GM23338 (cell line): ENCODE measurements at regions not wholly inside any gene's neighbourhood (a gene's known extent, or its start where the extent isn't known, plus 50 kb on each side); places are given as distances from the start of the nearest gene placed in this dataset.

Experiments used
- ATAC-seq: fragments of 200-7000 bp; cut with Tn5 transposase; 3 replicates; pipeline ENCODE4 v1.9.1; 2020
- DNase-seq: peaks from one replicate; pipeline ENCODE4 v3.0.0-alpha.2; 2015; ENCODE audit warnings: low spot score
- H2AFZ ChIP-seq: fragments of 200-600 bp; sonication (generic); 2 replicates; pipeline ENCODE4 v1.8.0; 2016; ENCODE audit warnings: antibody characterized with exemption, mild to moderate bottlenecking, moderate library complexity
- H3F3A ChIP-seq: fragments of 200-600 bp; sonication (generic); replicated peaks from 2 replicates; pipeline ENCODE4 v1.8.0; 2017; ENCODE audit warnings: antibody characterized with exemption, mixed run types, low read depth
- H3K27ac ChIP-seq: fragments of 200-600 bp; sonication (generic); 2 replicates; pipeline ENCODE4 v1.6.1; 2016; ENCODE audit warnings: low read depth
- H3K27me3 ChIP-seq: fragments of 200-600 bp; sonication (generic); 2 replicates; pipeline ENCODE4 v1.8.0; 2016; ENCODE audit warnings: mild to moderate bottlenecking, mixed run types, moderate library complexity; ENCODE audit not compliant: insufficient read depth
- H3K36me3 ChIP-seq: fragments of 200-600 bp; sonication (generic); 2 replicates; pipeline ENCODE4 v1.8.0; 2016; ENCODE audit warnings: mild to moderate bottlenecking; ENCODE audit not compliant: insufficient read depth
- H3K4me1 ChIP-seq: fragments of 200-600 bp; sonication (generic); 2 replicates; pipeline ENCODE4 v1.8.0; 2016; ENCODE audit warnings: mild to moderate bottlenecking, moderate library complexity; ENCODE audit not compliant: insufficient read depth
- H3K4me2 ChIP-seq: fragments of 200-600 bp; sonication (generic); 2 replicates; pipeline ENCODE4 v1.7.1; 2017; ENCODE audit warnings: mixed run types
- H3K4me3 ChIP-seq: fragments of 200-600 bp; sonication (generic); 2 replicates; pipeline ENCODE4 v1.6.1; 2016; ENCODE audit warnings: mixed run types
- H3K79me2 ChIP-seq: fragments of 200-600 bp; sonication (generic); replicated peaks from 2 replicates; pipeline ENCODE4 v1.8.0; 2017; ENCODE audit warnings: mild to moderate bottlenecking; ENCODE audit not compliant: insufficient read depth
- H3K9me2 ChIP-seq: fragments of 200-600 bp; sonication (generic); 2 replicates; pipeline ENCODE4 v1.8.0; 2017; ENCODE audit not compliant: insufficient read depth
- H4K20me1 ChIP-seq: fragments of 200-600 bp; sonication (generic); replicated peaks from 2 replicates; pipeline ENCODE4 v1.8.0; 2017; ENCODE audit warnings: mild to moderate bottlenecking; ENCODE audit not compliant: insufficient read depth
- H3K27ac Mint-ChIP-seq: 2 replicates; pipeline ENCODE4 v1.8.0; 2020; ENCODE audit warnings: inconsistent platforms, mild to moderate bottlenecking, moderate library complexity, mixed read lengths
- H3K27me3 Mint-ChIP-seq: 3 replicates; pipeline ENCODE4 v1.8.0; 2022; ENCODE audit warnings: low read depth, mild to moderate bottlenecking, moderate library complexity, mixed read lengths, inconsistent platforms; ENCODE audit not compliant: insufficient read depth, poor library complexity
- H3K36me3 Mint-ChIP-seq: 3 replicates; pipeline ENCODE4 v1.8.0; 2021; ENCODE audit warnings: low read depth, mild to moderate bottlenecking, inconsistent platforms, moderate library complexity, mixed read lengths
- H3K4me1 Mint-ChIP-seq: 3 replicates; pipeline ENCODE4 v1.8.0; 2020; ENCODE audit warnings: mild to moderate bottlenecking, inconsistent platforms, mixed read lengths
- H3K4me3 Mint-ChIP-seq: 3 replicates; pipeline ENCODE4 v1.8.0; 2021; ENCODE audit warnings: moderate library complexity, mild to moderate bottlenecking, inconsistent platforms, mixed read lengths
- H3K9me3 Mint-ChIP-seq: 3 replicates; pipeline ENCODE4 v1.8.0; 2020; ENCODE audit warnings: moderate library complexity, mild to moderate bottlenecking, inconsistent platforms, mixed read lengths
- CREB1 ChIP-seq: fragments of 250-450 bp; sonication (Bioruptor Pico); IDR thresholded peaks from 2 replicates; pipeline ENCODE4 v1.5.0; 2020; ENCODE audit warnings: low read depth, mild to moderate bottlenecking, moderate library complexity
- CTCF ChIP-seq, 2 experiments: fragments of 200-600 bp in 1 of 2; sonication (generic) in 1 of 2; conservative IDR thresholded peaks; 2 replicates each; pipeline versions ENCODE4 v1.5.1 to v1.6.1; 2016 to 2017; ENCODE audit warnings: antibody characterized with exemption in 2 of 2, low read depth in 2 of 2, mild to moderate bottlenecking in 2 of 2, moderate library complexity in 1 of 2
- ETS1 ChIP-seq: IDR thresholded peaks from 2 replicates; pipeline ENCODE4 v1.6.1; 2016; ENCODE audit warnings: antibody characterized with exemption
- EZH2 ChIP-seq: fragments of 200-600 bp; sonication (generic); IDR thresholded peaks from one replicate; pipeline ENCODE4 v1.8.0; 2017; ENCODE audit warnings: antibody characterized with exemption, mild to moderate bottlenecking, low read depth; ENCODE audit not compliant: unreplicated experiment
- EZH2phosphoT487 ChIP-seq: fragments of 200-600 bp; sonication (generic); IDR thresholded peaks from one replicate; pipeline ENCODE4 v1.8.1; 2018; ENCODE audit warnings: antibody characterized with exemption; ENCODE audit not compliant: unreplicated experiment
- JUNB ChIP-seq: IDR thresholded peaks from one replicate; pipeline ENCODE4 v1.6.1; 2016; ENCODE audit warnings: antibody characterized with exemption; ENCODE audit not compliant: unreplicated experiment
- NANOG ChIP-seq: IDR thresholded peaks from 2 replicates; pipeline ENCODE4 v1.6.1; 2016; ENCODE audit warnings: antibody characterized with exemption, borderline replicate concordance
- POLR2AphosphoS5 ChIP-seq: IDR thresholded peaks from 2 replicates; pipeline ENCODE4 v1.6.1; 2016; ENCODE audit warnings: antibody characterized with exemption, low read depth
- STAT1 ChIP-seq: IDR thresholded peaks from one replicate; pipeline ENCODE4 v1.6.1; 2016; ENCODE audit warnings: antibody characterized with exemption; ENCODE audit not compliant: unreplicated experiment
- ZNF114 ChIP-seq: fragments of 250-450 bp; sonication (Bioruptor Pico); IDR thresholded peaks from 2 replicates; pipeline ENCODE4 v1.5.0; 2020; ENCODE audit warnings: mild to moderate bottlenecking, moderate library complexity
- ZNF331 ChIP-seq: fragments of 250-450 bp; sonication (Bioruptor Pico); IDR thresholded peaks from 2 replicates; pipeline ENCODE4 v1.5.0; 2020; ENCODE audit warnings: low read depth, mild to moderate bottlenecking, moderate library complexity
- ZNF462 ChIP-seq: fragments of 250-450 bp; sonication (Bioruptor Pico); IDR thresholded peaks from 2 replicates; pipeline ENCODE4 v1.5.0; 2020; ENCODE audit warnings: mild to moderate bottlenecking, moderate library complexity

- TF ChIP-seq ZNF462 (CRISPR knock-in tag) (no peak), CTCF (conservative IDR thresholded peaks at IDR 0.05; ENCODE audit: low read depth in 2 of 2) (no peak), EZH2phosphoT487 (no peak), EZH2 (no peak), ETS1 (no peak), ZNF331 (no peak), NANOG (no peak), JUNB (no peak), CREB1 (CRISPR knock-in tag) (no peak), ZNF114 (no peak), STAT1 (no peak), POLR2AphosphoS5 (no peak)
- Mint-ChIP-seq H3K36me3 (no peaks in the 10 kb centered on the region), H3K27ac (no peak overlapping the region), H3K27me3 (no peaks in the 10 kb centered on the region), H3K9me3 (peaks cover 4% of the 10 kb centered on the region; the same call in 1 of the 3 replicates), H3K4me3 (no peak overlapping the region), H3K4me1 (no peaks in the 10 kb centered on the region)
- Histone ChIP-seq H3K9me2 (0 out of 2 replicates have a peak, but pooled peaks cover 3% of the 10 kb centered on the region), H2AFZ (no peak overlapping the region), H3K36me3 (no peaks in the 10 kb centered on the region), H3K4me3 (no peak overlapping the region), H4K20me1 (no peaks in the 10 kb centered on the region), H3K27me3 (no peaks in the 10 kb centered on the region), H3F3A (no peaks in the 10 kb centered on the region), H3K27ac (no peak overlapping the region), H3K4me2 (no peak overlapping the region), H3K79me2 (no peaks in the 10 kb centered on the region), H3K4me1 (no peaks in the 10 kb centered on the region)
- ATAC-seq (no peak), DNase-seq (no peak)
These were observed 357.7 kb downstream of the LMO7 start for GRCh38 chr13:75993823-75994222.
